ENCODE measurements at regions not wholly inside any gene's neighbourhood (a gene's known extent, or its start where the extent isn't known, plus 50 kb on each side); places are given as distances from the start of the nearest gene placed in this dataset.

- TF ChIP-seq EGR1 (IDR thresholded peaks at IDR 0.05), result no peak
- no peak for TF ChIP-seq CEBPB (IDR thresholded peaks at IDR 0.05)
- TF ChIP-seq, protein P1, sequence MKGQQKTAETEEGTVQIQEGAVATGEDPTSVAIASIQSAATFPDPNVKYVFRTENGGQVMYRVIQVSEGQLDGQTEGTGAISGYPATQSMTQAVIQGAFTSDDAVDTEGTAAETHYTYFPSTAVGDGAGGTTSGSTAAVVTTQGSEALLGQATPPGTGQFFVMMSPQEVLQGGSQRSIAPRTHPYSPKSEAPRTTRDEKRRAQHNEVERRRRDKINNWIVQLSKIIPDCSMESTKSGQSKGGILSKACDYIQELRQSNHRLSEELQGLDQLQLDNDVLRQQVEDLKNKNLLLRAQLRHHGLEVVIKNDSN (IDR thresholded peaks at IDR 0.05), result no peak
- no peak for TF ChIP-seq MAX (IDR thresholded peaks at IDR 0.05)
- no peak for TF ChIP-seq NFIC (IDR thresholded peaks at IDR 0.05)
- no peak for TF ChIP-seq FOXM1 (IDR thresholded peaks at IDR 0.05; ENCODE audit: borderline replicate concordance, low read depth)
- no peak for TF ChIP-seq YY1 (IDR thresholded peaks at IDR 0.05; ENCODE audit: low read depth)
- no peak for TF ChIP-seq ZBTB7A (IDR thresholded peaks at IDR 0.05; ENCODE audit: low read depth)
- TF ChIP-seq RAD21 (IDR thresholded peaks at IDR 0.05; ENCODE audit: low read depth), result no peak
- TF ChIP-seq TCF12 (IDR thresholded peaks at IDR 0.05; ENCODE audit: low read depth), result no peak
- TF ChIP-seq TEAD4 (IDR thresholded peaks at IDR 0.05), result no peak
- TF ChIP-seq EP300 (IDR thresholded peaks at IDR 0.05; ENCODE audit: borderline replicate concordance), result no peak
- TF ChIP-seq CREB1 (IDR thresholded peaks at IDR 0.05; ENCODE audit: low read depth), result no peak
- no peak for TF ChIP-seq TAF1 (IDR thresholded peaks at IDR 0.05; ENCODE audit: low read depth)
- no peak for TF ChIP-seq REST (IDR thresholded peaks at IDR 0.05; ENCODE audit: low read depth)
Measured at GRCh38 chr4:112752510-112752909, 115.6 kb downstream of the LARP7 start.

DNA sequence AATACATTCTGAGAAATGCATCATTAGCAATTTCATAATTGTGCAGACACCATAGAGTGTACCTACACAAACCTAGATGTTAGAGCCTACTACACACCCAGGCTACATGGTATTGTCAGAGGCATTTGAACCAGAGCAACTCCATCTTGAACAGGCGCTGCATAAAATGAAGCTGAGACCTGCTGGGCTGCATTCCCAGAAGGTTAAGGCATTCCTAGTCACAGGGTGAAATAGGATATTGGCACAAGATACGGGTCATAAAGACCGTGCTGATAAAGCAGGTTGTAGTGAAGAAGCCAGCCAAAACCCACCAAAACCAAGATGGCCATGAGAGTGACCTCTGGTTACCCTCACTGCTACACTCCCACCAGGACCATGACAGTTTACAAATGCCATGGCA lies 116.4 kb downstream of the LARP7 start:
- TF ChIP-seq YY1 (IDR thresholded peaks at IDR 0.05; ENCODE audit: low read depth), result no peak
- TF ChIP-seq TCF12 (IDR thresholded peaks at IDR 0.05; ENCODE audit: low read depth), result no peak
- TF ChIP-seq, protein P1 (IDR thresholded peaks at IDR 0.05), result no peak
- TF ChIP-seq EP300 (IDR thresholded peaks at IDR 0.05; ENCODE audit: borderline replicate concordance), result no peak
- TF ChIP-seq TEAD4 (IDR thresholded peaks at IDR 0.05), result no peak
- TF ChIP-seq FOXM1 (IDR thresholded peaks at IDR 0.05; ENCODE audit: borderline replicate concordance, low read depth), result no peak
- TF ChIP-seq CEBPB (IDR thresholded peaks at IDR 0.05), result no peak
- TF ChIP-seq CREB1 (IDR thresholded peaks at IDR 0.05; ENCODE audit: low read depth), result no peak
- no peak for TF ChIP-seq EGR1 (IDR thresholded peaks at IDR 0.05)
- TF ChIP-seq MAX (IDR thresholded peaks at IDR 0.05), result no peak
- no peak for TF ChIP-seq ZBTB7A (IDR thresholded peaks at IDR 0.05; ENCODE audit: low read depth)
- no peak for TF ChIP-seq REST (IDR thresholded peaks at IDR 0.05; ENCODE audit: low read depth)
- TF ChIP-seq TAF1 (IDR thresholded peaks at IDR 0.05; ENCODE audit: low read depth), result no peak
- TF ChIP-seq RAD21 (IDR thresholded peaks at IDR 0.05; ENCODE audit: low read depth), result no peak

- TF ChIP-seq RAD21 (IDR thresholded peaks at IDR 0.05; ENCODE audit: low read depth), result no peak
- TF ChIP-seq CREB1 (IDR thresholded peaks at IDR 0.05; ENCODE audit: low read depth), result no peak
- no peak for TF ChIP-seq YY1 (IDR thresholded peaks at IDR 0.05; ENCODE audit: low read depth)
- no peak for TF ChIP-seq NFIC (IDR thresholded peaks at IDR 0.05)
- TF ChIP-seq EP300 (IDR thresholded peaks at IDR 0.05; ENCODE audit: borderline replicate concordance), result no peak
- TF ChIP-seq, protein P1 (IDR thresholded peaks at IDR 0.05), result no peak
- TF ChIP-seq REST (IDR thresholded peaks at IDR 0.05; ENCODE audit: low read depth), result no peak
- TF ChIP-seq EGR1 (IDR thresholded peaks at IDR 0.05), result no peak
- no peak for TF ChIP-seq ZBTB7A (IDR thresholded peaks at IDR 0.05; ENCODE audit: low read depth)
- TF ChIP-seq TEAD4 (IDR thresholded peaks at IDR 0.05), result no peak
- TF ChIP-seq MAX (IDR thresholded peaks at IDR 0.05), result no peak
- no peak for TF ChIP-seq TAF1 (IDR thresholded peaks at IDR 0.05; ENCODE audit: low read depth)
Measured at GRCh38 chr4:112759313-112759712, 122.4 kb downstream of the LARP7 start.

Measured in Ishikawa (cell line).